Gastroesophageal sphincter (tissue), 3 donors: ENCODE measurements at regions not wholly inside any gene's neighbourhood (a gene's known extent, or its start where the extent isn't known, plus 50 kb on each side); places are given as distances from the start of the nearest gene placed in this dataset.

Experiments used
- CTCF ChIP-seq, 4 experiments: fragments of 200-600 bp in 2 of 4; fragments of 450-650 bp in 2 of 4; sonication (generic) in 1 of 4; IDR thresholded peaks; one replicate each; pipeline ENCODE4 v1.5.1; 2017 to 2019; ENCODE audit warnings: antibody characterized with exemption in 4 of 4, mild to moderate bottlenecking in 2 of 4, moderate library complexity in 2 of 4
- EP300 ChIP-seq: sonication (generic); formaldehyde crosslinking; IDR thresholded peaks from one replicate; pipeline ENCODE4 v1.6.1; 2017; ENCODE audit warnings: antibody characterized with exemption, mild to moderate bottlenecking
- POLR2A ChIP-seq, 2 donors: fragments of 450-650 bp; IDR thresholded peaks; one replicate each; pipeline ENCODE4 v1.6.1; 2017; ENCODE audit warnings: antibody characterized with exemption in 2 of 2, mild to moderate bottlenecking in 2 of 2, moderate library complexity in 1 of 2

GRCh38 chr22:48453751-48454485 is 1373.8 kb downstream of the BRD1 start:
- TF ChIP-seq EP300 (no peak), POLR2A (IDR thresholded peaks at IDR 0.05) (no peak), CTCF (IDR thresholded peaks at IDR 0.05) (no peak)
